NCI-H2227 (cell line): ENCODE measurements at regions not wholly inside any gene's neighbourhood (a gene's known extent, or its start where the extent isn't known, plus 50 kb on each side); places are given as distances from the start of the nearest gene placed in this dataset.
"Not testable (repeated sequence)": the region's sequence is repeated elsewhere in the genome, so short reads cannot be mapped to it uniquely, and the experiment has no call there.

Experiments
- DNase-seq: peaks from one replicate; lab custom pipeline; 2025; ENCODE audit not compliant: unreplicated experiment; lab: John Stamatoyannopoulos, UW

- no peak for DNase-seq
Observed at GRCh38 chr3:197431346-197431910, 124.3 kb downstream of the BDH1 start.

- no peak for DNase-seq
Observed at GRCh38 chr3:197430934-197431333, 124.8 kb downstream of the BDH1 start.

GRCh38 chr3:197430502-197430901 is 125.3 kb downstream of the BDH1 start:
- DNase-seq = no peak

- DNase-seq = no peak
Observed at GRCh38 chr3:197428952-197429351, 126.8 kb downstream of the BDH1 start.

GRCh38 chr3:197428117-197428801 is 127.5 kb downstream of the BDH1 start:
- DNase-seq = no peak

GRCh38 chr3:197427021-197427420 is 128.6 kb upstream of the DLG1 start:
- no peak for DNase-seq

GRCh38 chr3:197426121-197426566 is 127.7 kb upstream of the DLG1 start:
- DNase-seq = no peak

- DNase-seq = no peak
Observed at GRCh38 chr3:197425485-197426120, 127.2 kb upstream of the DLG1 start.

GRCh38 chr3:197424674-197425484 is 126.5 kb upstream of the DLG1 start:
- DNase-seq = no peak

GRCh38 chr3:197424266-197424665 is 125.9 kb upstream of the DLG1 start:
- no peak for DNase-seq

- no peak for DNase-seq
Observed at GRCh38 chr3:197423376-197423775, 125.0 kb upstream of the DLG1 start.

- no peak for DNase-seq
Observed at GRCh38 chr3:197422506-197422905, 124.1 kb upstream of the DLG1 start.

- no peak for DNase-seq
Observed at GRCh38 chr3:197421021-197421420, 122.6 kb upstream of the DLG1 start.

GRCh38 chr3:197420566-197420965 is 122.2 kb upstream of the DLG1 start:
- no peak for DNase-seq

- DNase-seq = no peak
Observed at GRCh38 chr3:197420115-197420514, 121.7 kb upstream of the DLG1 start.

- no peak for DNase-seq
Observed at GRCh38 chr3:197419696-197420095, 121.3 kb upstream of the DLG1 start.

GRCh38 chr3:197417911-197418618 is 119.7 kb upstream of the DLG1 start:
- DNase-seq = no peak

GRCh38 chr3:197417441-197417840 is 119.0 kb upstream of the DLG1 start:
- DNase-seq = no peak

- DNase-seq = not testable (repeated sequence)
Observed at GRCh38 chr3:197411899-197412298, 113.5 kb upstream of the DLG1 start.

GRCh38 chr3:197410170-197410569 is 111.8 kb upstream of the DLG1 start:
- not testable (repeated sequence) for DNase-seq
